GM19395 (cell line): ENCODE measurements at regions not wholly inside any gene's neighbourhood (a gene's known extent, or its start where the extent isn't known, plus 50 kb on each side); places are given as distances from the start of the nearest gene placed in this dataset.
"Not testable (repeated sequence)": the region's sequence is repeated elsewhere in the genome, so short reads cannot be mapped to it uniquely, and the experiment has no call there.

ENCODE experiments used
- ATAC-seq: cut with Tn5 transposase; IDR thresholded peaks from one replicate; pipeline ENCODE4 v1.9.1; 2021; ENCODE audit warnings: mild to moderate bottlenecking, moderate library complexity; ENCODE audit not compliant: unreplicated experiment

- no peak for ATAC-seq
These were observed 275.3 kb upstream of the SLC14A2 start for GRCh38 chr18:45339810-45340550.

GRCh38 chr18:45340884-45341283 lies 274.4 kb upstream of the SLC14A2 start:
- ATAC-seq: no peak

- no peak for ATAC-seq
These were observed 273.8 kb upstream of the SLC14A2 start for GRCh38 chr18:45341454-45341853.

- no peak for ATAC-seq
These were observed 273.1 kb upstream of the SLC14A2 start for GRCh38 chr18:45342166-45342565.

- ATAC-seq: no peak
These were observed 272.6 kb upstream of the SLC14A2 start for GRCh38 chr18:45342653-45343052.

GRCh38 chr18:45343365-45343764 lies 271.9 kb upstream of the SLC14A2 start:
- ATAC-seq: no peak

GRCh38 chr18:45344680-45345079 lies 270.6 kb upstream of the SLC14A2 start:
- ATAC-seq: not testable (repeated sequence)

GRCh38 chr18:45349019-45349418 lies 266.3 kb upstream of the SLC14A2 start:
- no peak for ATAC-seq

- ATAC-seq: no peak
These were observed 265.8 kb upstream of the SLC14A2 start for GRCh38 chr18:45349467-45349866.

- no peak for ATAC-seq
These were observed 264.7 kb upstream of the SLC14A2 start for GRCh38 chr18:45350404-45351156.

GRCh38 chr18:45352874-45353273 lies 262.4 kb upstream of the SLC14A2 start:
- no peak for ATAC-seq

GRCh38 chr18:45353530-45353929 lies 261.7 kb upstream of the SLC14A2 start:
- ATAC-seq: no peak

- ATAC-seq: no peak
These were observed 259.2 kb upstream of the SLC14A2 start for GRCh38 chr18:45355944-45356520.

- ATAC-seq: no peak
These were observed 257.4 kb upstream of the SLC14A2 start for GRCh38 chr18:45357686-45358470.

GRCh38 chr18:45359275-45360009 lies 255.8 kb upstream of the SLC14A2 start:
- ATAC-seq: no peak

GRCh38 chr18:45361125-45361851 lies 254.0 kb upstream of the SLC14A2 start:
- ATAC-seq: no peak

- no peak for ATAC-seq
These were observed 252.1 kb upstream of the SLC14A2 start for GRCh38 chr18:45363196-45363595.

GRCh38 chr18:45365835-45366234 lies 249.4 kb upstream of the SLC14A2 start:
- ATAC-seq: no peak

- no peak for ATAC-seq
These were observed 244.8 kb upstream of the SLC14A2 start for GRCh38 chr18:45370255-45371010.
